Activated CD4-positive, alpha-beta T cell treated with anti-CD3 and anti-CD28 coated beads, Interleukin-10, Interleukin-2, amounts not matched to agents 100 ng/mL and 50 ng/mL, durations not matched to agents 16 hours and 8 hours (primary cell): ENCODE measurements at regions not wholly inside any gene's neighbourhood (a gene's known extent, or its start where the extent isn't known, plus 50 kb on each side); places are given as distances from the start of the nearest gene placed in this dataset.

Source experiments
- DNase-seq: peaks from one replicate; pipeline ENCODE4 v3.0.0-alpha.2; 2020

DNA sequence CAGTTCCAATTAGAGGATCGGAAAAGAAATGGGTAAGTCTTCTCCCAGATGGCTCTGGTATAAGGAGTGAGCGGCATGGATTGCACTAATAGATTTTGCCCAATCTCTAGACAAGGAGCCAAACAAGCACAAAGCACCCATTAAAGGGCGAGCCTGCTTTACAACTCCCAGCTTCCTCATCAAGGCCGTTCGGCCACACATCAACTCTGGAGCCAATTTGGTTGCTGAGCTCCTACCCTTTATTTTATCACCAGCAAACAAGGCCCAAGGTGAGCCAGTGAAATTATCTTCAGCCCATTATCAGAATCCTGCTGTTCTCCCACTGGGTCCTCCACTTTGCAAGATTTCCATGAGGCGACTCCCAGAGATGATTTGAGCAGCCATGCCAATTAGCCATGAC is 292.2 kb upstream of the NPVF start:
- DNase-seq: no peak

DNA sequence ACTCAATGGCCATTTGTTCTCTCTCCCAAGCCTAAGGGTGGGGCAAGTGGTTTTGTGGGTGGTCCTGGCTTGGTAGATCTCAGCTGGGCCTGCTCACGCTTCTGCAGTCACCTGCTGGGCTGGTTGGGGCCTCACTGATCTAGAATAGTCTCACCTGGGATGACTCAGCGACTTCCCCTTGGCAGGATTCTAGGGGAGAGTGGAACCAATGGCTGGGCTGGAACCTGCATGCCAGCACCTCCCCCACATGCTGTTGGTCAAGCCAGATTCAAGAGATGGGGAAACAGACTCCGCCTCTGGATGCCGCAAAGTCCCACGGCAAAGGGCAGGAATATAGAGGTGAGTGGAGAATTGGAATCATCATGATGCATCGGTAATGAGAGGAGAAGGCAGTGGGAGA is 292.9 kb upstream of the NPVF start:
- no peak for DNase-seq

DNA sequence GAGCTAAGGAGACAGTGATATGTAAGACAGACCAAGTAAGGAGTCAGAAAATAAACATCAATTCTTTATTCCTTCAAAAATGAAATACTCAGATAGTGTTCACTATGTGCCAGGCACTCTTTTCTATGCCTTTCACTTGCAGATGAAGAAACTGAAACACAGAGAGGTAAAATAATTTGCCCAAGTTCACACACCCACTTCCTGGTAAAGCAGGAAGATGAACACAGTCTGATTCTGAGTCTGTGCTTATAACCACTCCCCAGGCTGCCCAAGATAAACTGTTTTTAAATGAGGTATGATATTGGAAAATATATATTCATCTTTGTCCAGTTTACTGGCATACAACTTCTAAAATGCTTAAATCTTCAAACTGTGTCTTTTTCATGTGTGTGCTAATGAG is 294.4 kb upstream of the NPVF start:
- DNase-seq: peak; percentile 2

DNA sequence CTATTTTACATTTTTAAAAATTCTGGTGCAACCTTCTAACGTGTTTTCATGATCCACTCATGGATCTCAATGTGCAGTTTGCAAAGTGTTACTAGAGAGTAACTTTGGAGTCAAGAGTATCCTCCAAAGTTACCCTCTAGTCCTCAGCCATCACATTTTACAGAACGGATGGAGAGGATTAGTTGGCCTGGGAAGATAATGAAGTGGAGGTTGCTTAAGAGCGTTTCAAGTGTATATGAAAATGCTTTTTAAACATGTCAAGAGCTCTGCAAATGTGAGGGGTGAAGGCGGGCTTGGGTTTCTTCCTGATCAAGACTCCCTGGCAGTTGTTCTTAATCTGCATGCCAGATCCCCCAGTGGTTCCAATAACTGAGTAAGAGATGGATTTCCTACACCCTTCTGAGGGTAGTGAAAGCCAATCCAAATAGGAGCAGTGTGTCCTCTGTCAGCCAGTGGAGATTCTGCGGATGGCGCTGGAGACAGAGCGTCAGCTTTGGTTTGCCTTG is 299.4 kb upstream of the NPVF start:
- no peak for DNase-seq

DNA sequence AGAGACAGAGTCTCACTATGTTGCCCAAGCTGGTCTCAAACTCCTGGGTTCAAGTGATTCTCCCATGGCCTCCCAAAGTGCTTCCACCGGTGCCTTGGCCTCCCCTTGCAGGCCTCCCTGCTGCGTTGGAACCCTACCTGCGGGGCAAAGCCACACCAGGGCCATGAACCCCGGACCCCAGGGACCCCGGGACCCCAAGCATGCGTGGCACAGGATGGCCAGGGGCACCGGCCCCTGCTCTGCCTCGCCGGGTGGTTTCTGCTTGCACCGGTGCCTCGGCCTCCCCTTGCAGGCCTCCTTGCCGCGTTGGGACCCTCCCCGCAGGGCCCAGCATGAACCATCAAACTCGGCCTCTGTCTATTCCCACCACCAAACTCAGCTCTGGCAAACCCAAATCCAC is 301.0 kb upstream of the NPVF start:
- no peak for DNase-seq

DNA sequence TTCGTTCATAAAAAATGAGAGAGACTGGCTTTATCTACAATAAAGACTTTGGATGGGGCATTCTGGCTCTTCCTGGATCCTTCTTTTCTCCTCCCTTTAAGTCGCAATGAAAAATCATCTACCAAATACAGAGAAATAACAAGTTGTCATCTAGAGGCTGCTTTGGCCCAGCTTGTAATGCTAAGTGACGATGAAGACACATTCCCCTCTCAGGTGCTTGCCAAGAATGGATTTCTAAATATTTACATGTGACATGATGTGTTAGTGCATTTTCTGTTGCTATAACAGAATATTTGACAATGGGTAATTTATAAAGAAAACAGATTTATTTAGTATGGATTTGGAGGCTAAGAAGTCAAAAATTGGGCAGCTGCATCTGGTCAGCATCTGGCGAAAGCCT is 308.6 kb upstream of the NPVF start:
- DNase-seq: no peak

DNA sequence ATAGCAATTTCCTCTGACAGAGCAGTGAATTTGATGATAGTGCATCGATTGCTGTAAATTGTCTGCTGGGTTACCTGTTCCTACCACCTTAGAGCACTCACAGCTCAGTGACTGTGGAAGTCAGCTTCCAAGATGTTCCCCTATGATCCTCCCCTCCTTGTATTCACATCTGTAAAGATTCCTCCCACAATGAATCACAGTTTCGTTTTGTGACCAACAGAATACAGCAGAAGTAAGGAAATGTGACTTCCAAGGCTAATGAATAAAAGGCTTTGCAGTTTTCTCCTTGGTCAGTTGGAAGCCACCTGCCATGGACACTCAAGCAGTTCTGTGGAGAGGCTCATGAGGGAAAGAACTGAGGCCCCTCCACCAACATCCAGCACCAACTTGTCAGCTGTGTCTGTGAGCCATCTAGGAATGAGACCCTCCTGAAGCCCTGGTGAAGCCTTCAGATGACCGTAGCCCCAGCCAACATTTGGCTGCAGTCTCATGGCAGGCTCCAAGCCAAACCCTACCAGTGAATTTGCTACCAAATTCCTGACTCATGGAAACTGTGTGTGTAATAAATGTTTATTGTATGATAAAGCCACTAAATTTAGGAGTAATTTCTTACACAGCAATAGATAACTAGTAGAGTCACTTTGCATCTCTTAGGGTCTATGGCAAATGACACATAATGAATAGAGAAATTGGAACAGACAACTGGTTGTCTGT is 309.5 kb upstream of the NPVF start:
- DNase-seq: no peak

DNA sequence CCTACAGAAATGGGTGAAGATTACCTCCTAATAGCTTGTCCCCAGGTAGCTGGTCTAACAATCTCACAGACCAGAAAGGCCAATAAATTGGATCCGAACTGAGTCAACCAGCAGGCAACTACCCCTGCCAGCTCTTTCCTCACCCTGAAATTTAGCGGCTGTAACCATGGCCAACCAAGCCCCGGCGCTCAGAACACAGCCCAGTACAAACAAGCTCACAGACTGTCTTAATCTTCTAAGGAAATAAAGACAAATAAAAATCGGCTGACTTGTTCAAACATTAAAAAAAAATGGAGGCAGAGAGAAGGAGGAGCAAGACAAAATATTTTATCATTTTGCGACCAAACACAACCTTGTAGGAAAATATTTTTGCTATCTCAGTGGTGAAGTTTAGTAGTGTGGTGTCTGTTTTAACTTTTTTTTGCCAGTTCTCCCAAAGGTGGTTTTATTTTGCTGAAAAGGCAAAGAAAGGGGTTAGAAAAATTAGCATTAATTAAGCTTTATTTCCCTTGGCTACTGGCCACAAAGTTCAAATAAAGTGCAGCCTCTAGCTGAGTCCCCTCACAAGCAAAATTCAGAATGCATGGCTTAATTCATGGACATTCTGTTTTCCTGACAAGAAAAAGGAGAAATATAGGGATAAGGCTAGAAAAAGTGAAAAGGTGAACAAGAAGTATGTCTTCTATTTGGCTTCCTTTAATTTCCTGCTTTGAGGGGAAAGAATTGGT is 313.0 kb upstream of the NPVF start:
- no peak for DNase-seq

DNA sequence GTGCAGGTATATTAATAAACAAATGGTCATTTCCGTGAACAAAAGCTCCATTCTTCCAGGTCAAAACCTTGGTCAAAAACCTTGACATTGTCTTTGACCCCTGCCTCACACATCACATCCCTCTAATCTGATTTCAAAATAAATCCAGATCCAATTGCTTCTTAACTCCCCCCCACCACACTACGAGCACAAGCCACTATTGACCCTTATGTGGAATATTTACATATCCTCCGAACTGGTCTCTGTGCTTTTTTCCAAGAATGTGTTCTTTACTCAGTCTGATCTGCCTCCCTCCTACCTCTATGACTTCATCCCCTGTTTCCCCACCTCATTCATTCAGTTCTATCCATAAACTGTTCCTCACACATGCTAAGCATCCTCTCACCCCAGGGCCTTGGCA is 313.6 kb upstream of the NPVF start:
- DNase-seq: no peak

DNA sequence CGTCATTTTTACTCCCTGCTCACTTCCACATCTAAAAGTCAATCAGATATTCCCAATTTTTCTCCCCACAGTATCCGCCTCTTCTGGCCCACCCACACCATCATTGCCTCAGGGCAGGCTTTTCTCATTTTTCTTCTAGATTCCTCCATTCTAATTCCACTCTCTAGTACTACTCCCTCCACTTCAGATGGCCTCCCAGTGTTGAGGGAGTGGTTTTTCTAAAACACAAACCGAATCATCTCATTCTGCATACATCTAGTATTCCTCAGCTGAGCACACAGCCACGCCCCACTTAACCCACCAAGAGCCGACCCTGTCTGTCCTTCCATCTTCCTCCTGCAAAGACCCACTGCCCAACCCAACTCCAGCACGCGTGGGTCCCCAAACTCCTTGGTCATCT is 314.9 kb upstream of the NPVF start:
- no peak for DNase-seq

DNA sequence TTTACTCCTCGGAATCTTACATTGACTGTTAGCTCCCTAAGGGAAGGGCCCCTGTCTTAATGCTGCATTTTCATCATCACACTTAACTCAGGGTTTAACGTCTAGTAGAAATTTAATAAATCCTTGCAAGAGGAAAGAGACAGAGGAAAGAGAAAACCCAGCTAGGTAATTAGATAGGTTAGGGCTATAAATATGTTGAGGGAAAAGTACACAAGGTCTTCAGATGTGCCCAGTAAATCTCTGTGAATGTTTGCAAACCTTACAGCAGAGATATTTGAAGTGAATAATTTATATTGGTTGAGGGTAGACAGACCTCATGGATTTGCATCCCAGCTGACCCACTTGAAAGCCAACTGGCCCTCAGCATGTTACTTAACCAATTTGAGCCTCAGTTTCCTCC is 315.5 kb upstream of the NPVF start:
- no peak for DNase-seq

DNA sequence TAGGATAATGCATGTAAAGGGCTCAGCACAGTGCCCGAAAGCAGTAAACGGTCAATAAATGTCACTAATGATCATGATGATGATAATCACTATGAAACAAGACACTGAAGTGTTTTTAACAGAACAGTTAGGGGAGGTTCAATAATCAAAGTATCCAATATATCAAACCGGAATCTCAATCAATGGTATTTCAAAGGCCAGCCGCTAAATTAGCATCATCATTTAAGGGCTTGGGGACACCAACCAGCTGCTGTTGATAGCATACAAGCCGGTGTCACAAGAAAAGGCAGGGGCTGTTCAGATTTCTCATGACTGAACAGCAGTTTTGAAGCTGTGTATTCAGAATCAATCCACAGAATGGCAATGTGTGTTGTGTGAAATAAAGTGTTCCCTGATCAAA is 316.0 kb upstream of the NPVF start:
- DNase-seq: no peak

DNA sequence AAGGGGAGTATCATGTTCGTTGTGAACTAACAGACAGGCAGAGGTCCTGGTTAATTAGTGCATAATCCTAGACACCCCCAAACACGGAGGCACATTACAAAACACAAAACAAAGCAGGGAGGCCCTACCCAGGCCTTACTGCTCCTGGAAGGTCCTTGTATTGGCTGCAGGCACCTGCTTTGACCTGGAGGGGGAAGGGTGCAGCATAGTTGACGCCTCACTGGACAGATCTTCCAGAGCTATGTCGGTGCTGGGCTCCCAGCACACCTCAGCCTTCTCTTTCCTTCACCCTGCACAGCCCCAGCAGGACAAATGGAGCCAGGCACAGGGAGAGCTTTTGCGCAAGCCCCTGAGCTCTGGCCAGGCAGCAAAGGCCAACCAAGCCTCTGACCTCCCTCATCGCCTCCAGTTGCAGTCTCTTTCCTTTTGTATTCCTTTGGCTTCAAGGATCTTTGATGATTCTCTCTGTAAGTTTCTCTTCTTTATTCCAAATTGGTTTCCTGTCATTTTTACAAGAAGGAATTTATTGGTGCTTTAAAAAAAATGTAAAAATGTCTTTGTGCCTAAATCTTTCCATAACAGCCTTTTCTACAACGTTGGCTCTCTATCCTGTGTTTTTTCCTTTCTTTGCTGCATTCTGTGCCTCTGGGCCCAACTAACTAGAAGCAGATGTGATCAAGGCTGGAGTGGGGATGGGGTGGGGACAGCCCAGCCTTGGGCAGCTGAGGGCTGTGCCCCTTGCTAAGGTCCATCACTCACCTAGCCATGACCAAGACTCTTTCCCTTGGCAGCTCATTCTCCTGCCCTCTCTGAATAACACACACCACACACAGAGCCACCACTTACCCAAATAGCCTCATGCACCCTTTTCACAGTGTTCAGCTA is 317.1 kb upstream of the NPVF start:
- DNase-seq: no peak

DNA sequence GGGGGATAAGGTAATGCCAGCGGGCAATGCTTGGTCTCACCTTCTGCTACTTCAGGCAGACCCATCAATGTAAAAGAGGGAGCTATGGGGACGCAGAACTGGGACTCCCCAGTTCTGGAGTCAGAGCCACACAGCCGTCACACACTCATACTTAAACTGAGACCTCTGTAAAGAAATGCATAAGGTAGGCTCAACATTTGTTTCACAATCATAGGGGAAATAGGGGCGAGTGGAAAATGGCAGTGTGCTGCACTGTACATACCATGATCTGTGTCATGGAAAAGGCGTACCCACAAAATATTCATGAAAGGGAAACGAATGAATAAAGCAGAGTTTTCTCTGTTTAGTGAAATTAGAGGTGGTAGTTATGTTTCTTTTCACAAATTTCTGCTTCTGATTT is 318.0 kb upstream of the NPVF start:
- DNase-seq: no peak

DNA sequence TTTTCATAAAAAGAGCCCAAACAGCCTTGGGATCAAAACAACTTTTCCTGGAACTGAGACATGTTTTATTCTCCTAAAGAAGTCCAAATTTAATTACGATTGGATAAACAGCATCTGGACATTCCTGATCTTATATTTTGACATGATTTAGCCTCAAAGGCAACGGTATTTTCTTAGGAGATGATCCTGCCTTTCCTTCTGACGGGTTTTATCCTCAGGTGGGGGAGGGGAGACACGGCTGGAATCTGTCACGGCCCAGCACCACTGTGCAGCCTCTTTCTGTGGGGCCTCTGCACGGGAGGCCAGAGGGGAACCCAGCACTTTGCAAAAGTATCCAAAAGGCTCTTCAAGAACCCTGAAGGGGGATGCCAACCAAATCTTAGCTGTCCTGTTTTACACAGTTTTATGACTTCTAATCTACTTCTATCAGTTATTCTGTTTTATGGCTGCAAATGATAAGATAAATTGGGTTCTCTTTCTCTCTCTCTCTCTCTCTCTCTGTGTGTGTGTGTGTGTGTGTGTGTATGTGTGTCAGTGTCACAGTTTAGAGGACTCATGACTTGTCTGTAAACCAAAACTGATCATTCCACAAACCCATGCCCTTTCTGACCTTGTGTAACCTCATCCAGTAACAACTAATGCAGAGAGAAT is 321.1 kb upstream of the NPVF start:
- DNase-seq: no peak

DNA sequence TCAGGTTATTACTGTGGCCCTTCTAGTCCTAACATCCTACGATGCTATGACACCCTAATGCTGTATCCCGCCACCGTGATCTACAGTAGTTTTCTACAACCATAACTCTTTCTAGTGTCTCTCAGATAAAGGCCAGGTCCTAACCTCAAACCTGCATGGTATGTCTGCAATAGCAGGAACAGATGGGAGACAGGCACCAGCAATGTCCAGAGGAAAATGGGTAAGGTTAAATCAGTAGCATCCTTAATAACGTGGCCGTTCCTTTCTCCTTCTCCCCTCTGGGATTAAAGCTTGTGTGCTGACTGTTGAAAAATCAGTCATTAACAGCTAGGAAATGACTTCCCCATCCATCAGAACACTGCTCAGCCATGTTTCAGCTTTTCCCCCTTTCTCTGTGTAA is 321.9 kb upstream of the NPVF start:
- DNase-seq: no peak

DNA sequence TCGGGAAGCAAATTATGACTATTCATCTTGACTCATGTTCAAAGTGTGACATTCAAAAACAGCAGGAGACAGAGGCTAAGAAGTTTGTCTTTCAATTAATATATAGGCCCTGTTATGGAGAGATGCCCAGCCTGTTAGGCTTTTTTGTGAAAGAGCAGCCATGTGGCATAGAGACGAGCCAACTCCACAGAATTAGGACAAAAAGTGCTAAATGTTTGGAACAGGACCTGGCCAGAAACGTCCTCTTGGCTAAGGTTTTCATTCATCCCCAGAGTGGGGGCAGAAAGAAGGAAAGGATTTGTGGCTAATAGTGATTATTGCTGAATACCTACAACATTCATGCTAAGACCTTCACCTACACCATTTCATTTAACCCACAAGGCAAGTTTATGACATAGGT is 324.7 kb upstream of the NPVF start:
- no peak for DNase-seq

DNA sequence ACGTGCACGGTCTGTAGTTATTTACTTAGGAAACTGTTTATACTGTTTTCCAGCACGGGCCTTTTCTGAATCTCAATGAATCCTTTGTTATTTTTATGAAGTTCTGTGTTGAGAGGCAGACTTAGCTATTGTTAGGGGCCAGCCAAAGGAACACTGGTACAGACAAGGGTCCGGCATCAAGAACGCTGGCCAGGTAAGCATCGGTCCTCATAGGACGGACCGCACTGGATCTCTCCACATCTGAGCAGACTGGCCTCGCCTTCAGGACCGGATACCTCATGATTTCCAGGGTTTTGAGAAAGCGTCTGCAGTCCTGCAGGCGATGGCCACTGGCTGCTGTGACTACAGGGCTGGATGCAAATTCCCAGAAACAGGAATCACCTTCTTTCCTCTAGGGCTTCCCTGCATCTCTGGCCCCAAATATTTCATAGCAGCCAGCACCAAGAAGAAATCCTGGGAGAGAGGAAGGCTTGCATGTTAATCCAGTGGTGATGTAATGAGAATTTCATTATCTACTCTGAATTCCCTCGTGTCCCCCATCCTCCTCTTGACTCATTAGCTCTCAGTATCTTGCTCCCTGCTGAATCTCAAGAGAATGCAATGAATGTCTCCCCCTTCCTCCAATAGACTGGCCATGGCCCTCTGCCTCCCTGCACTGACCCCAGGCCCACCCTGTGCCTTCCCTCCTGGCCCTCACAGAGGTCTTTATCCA is 325.4 kb upstream of the NPVF start:
- no peak for DNase-seq

DNA sequence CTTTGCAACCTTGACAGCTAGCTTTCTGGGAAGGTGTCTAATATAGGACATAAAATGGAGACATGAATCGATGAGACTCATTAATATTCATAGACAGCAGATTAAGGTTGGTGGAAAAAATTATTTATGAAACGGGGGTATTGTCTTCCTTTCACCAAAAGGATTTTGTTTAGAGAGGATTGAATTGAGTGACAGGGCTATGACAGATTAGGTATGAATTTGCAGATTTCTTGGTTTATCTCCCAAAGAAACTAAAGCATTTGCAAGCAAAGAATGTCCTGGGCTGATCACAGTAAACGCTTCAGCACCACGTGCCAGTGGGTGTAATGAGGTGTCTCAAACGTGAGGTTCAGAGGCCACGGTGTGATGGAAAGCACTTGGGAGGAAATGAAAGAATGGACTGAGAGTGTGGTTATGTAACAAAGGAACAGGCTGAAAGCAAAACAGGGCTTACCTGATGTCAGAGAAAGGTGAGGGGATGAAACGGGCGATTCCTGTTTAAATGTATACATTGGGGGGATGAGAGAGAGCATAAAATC is 329.2 kb upstream of the NPVF start:
- DNase-seq: no peak

DNA sequence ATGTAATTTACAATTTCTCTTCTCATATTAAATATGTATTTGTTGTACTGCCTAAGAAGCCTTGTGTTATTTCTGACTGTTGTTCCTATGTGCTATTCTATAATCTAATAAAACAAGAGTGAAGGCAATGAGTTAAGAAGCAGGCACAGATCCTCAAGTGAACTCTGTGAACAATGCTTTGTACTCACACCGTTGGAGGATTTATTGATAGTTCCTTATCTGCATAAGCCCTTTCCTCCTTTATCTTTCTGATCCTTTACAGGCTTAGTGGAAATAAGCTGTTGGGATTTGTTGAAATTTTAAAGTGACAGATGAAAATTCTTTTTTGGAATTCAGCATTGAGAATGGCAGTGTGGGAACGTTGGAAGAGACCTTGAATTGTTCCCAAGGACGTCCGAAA is 329.6 kb upstream of the NPVF start:
- DNase-seq: no peak

DNA sequence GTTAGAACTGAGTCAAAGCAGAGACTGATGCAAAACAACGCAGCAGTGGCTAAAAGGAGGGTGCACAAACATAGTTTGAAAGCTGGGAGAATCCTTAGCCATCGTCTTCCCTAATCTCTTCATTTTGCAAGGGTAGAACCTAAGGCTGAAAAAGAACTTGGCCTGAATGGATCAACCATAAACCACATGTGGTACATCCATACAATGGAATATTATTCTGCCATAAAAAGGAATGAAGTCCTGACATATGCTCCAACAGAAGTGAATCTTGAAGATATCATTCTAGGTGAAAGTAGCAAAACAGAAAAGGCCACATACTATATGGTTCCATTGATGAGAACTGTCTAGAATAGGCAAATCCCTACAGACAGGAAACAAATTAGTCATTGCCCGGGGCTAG is 330.3 kb upstream of the NPVF start:
- no peak for DNase-seq
